Fibroblast of pulmonary artery (primary cell): ENCODE measurements at regions not wholly inside any gene's neighbourhood (a gene's known extent, or its start where the extent isn't known, plus 50 kb on each side); places are given as distances from the start of the nearest gene placed in this dataset.
"Not testable (repeated sequence)": the region's sequence is repeated elsewhere in the genome, so short reads cannot be mapped to it uniquely, and the experiment has no call there.

Source experiments
- DNase-seq: peaks from one replicate; pipeline ENCODE4 v3.0.0-alpha.2; 2010; ENCODE audit warnings: low read depth
- H3K4me3 ChIP-seq: replicated peaks from 2 replicates; pipeline ENCODE4 v1.5.1; 2011; ENCODE audit warnings: low read depth, mild to moderate bottlenecking, control low read depth, low read length, moderate library complexity
- CTCF ChIP-seq: IDR thresholded peaks from 2 replicates; pipeline ENCODE4 v1.5.1; 2011; ENCODE audit warnings: mild to moderate bottlenecking, control low read depth, low read length, inconsistent platforms; ENCODE audit errors: missing control alignments

- no peak for DNase-seq
- no peak for TF ChIP-seq CTCF
- H3K4me3 ChIP-seq: no peak overlapping the region
Observed at GRCh38 chr13:80530191-80530590, 189.3 kb upstream of the SPRY2 start.

GRCh38 chr13:80529734-80530133 is 188.8 kb upstream of the SPRY2 start:
- no peak for TF ChIP-seq CTCF
- no peak overlapping the region for H3K4me3 ChIP-seq
- no peak for DNase-seq

GRCh38 chr13:80528733-80529132 is 187.8 kb upstream of the SPRY2 start:
- no peak overlapping the region for H3K4me3 ChIP-seq
- no peak for TF ChIP-seq CTCF
- no peak for DNase-seq

- TF ChIP-seq CTCF: no peak
- H3K4me3 ChIP-seq: no peak overlapping the region
- no peak for DNase-seq
Observed at GRCh38 chr13:80527400-80527799, 186.5 kb upstream of the SPRY2 start.

- no peak for TF ChIP-seq CTCF
- no peak overlapping the region for H3K4me3 ChIP-seq
- no peak for DNase-seq
Observed at GRCh38 chr13:80524447-80525215, 183.7 kb upstream of the SPRY2 start.

DNA sequence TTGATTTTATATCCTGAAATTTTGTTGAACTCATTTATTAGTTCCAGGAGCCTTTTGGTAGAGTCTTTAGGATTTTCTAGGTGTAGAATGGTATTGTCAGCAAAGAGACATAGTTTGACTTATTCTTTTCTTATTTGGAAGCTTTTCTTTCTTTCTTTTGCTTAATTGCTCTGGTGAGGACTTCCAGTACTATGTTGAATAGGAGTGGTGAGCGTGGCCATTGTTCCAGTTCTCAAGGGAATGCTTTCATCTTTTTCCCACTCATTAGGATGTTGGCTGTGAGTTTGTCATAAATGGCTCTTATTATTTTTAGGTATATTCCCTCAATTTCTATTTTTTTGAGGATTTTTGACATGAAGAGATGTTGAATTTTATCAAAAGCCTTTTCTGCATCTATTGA is 182.2 kb upstream of the SPRY2 start:
- H3K4me3 ChIP-seq: no peak overlapping the region
- TF ChIP-seq CTCF: no peak
- no peak for DNase-seq

DNA sequence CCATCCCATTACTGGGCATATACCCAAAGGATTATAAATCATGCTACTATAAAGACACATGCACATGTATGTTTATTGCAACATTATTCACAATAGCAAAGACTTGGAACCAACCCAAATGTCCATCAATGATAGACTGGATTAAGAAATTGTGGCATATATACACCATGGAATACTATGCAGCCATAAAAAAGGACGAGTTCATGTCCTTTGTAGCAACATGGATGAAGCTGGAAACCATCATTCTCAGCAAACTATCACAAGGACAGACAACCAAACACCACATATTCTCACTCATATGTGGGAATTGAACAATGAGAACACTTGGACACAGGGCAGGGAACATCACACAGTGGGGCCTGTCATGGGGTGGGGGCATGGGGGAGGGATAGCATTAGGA is 181.5 kb upstream of the SPRY2 start:
- H3K4me3 ChIP-seq: not testable (repeated sequence)

More for the DNA sequence above, 181.5 kb upstream of the SPRY2 start:
- DNase-seq: not testable (repeated sequence)
